D721Med (cell line): ENCODE measurements at regions not wholly inside any gene's neighbourhood (a gene's known extent, or its start where the extent isn't known, plus 50 kb on each side); places are given as distances from the start of the nearest gene placed in this dataset.

Source experiments
- DNase-seq: peaks from one replicate; pipeline ENCODE4 v3.0.0; 2011; ENCODE audit warnings: low spot score; ENCODE audit not compliant: insufficient read length
- FAIRE-seq: peaks from 2 replicates; lab custom pipeline; 2011; peaks lifted over from hg19 to GRCh38; lab: Jason Lieb, UNC
- TF ChIP-seq, protein P1 (sequence below): IDR thresholded peaks from 2 replicates; pipeline ENCODE4 v1.5.1; 2012; ENCODE audit warnings: mild to moderate bottlenecking, control low read depth; ENCODE audit not compliant: insufficient read depth; ENCODE audit errors: missing control alignments

DNA sequence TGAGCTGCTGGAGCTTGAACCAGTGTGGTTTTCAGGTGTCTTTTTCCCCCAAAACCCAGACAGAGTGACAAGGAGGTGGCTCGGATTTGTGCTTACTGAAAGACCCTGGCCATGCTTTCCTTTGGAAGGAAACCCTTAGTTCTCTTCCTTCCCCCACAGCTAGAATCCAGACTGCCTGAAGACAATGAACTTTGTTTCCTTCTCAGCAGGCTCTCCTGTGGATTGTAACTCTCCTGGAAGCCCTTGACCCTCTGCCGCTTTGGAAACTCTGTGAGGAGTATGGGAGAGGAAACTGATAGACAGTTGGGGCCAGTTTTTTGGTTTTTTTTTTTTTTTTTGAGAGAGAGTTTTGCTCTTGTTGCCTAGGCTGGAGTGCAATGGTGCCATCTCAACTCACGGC is 62.1 kb upstream of the SESN3 start:
- DNase-seq (no peak), FAIRE-seq (no peak)
- TF ChIP-seq, protein P1, sequence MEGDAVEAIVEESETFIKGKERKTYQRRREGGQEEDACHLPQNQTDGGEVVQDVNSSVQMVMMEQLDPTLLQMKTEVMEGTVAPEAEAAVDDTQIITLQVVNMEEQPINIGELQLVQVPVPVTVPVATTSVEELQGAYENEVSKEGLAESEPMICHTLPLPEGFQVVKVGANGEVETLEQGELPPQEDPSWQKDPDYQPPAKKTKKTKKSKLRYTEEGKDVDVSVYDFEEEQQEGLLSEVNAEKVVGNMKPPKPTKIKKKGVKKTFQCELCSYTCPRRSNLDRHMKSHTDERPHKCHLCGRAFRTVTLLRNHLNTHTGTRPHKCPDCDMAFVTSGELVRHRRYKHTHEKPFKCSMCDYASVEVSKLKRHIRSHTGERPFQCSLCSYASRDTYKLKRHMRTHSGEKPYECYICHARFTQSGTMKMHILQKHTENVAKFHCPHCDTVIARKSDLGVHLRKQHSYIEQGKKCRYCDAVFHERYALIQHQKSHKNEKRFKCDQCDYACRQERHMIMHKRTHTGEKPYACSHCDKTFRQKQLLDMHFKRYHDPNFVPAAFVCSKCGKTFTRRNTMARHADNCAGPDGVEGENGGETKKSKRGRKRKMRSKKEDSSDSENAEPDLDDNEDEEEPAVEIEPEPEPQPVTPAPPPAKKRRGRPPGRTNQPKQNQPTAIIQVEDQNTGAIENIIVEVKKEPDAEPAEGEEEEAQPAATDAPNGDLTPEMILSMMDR, result no peak

DNA sequence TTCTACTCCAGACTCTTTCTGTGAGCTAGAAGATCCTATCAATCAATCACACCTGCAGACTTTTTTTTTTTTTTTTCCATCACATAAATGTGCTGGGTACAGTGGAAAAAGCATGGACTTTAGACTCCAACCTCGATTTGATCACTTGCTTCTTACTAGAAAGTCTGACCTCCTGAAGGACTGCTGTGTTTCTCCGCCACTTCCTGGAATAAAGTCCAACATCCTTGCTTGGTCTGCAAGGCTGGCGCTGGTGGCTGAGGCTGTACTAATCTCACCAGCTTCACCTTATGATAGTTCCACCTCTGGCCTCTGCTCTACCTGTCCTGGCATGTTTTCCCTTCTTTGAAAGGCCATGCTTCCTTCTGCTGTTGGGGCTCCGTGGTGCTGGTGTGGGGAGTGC is 60.9 kb upstream of the SESN3 start:
- DNase-seq, result no peak
- TF ChIP-seq, protein P1, result no peak
- FAIRE-seq, result no peak

DNA sequence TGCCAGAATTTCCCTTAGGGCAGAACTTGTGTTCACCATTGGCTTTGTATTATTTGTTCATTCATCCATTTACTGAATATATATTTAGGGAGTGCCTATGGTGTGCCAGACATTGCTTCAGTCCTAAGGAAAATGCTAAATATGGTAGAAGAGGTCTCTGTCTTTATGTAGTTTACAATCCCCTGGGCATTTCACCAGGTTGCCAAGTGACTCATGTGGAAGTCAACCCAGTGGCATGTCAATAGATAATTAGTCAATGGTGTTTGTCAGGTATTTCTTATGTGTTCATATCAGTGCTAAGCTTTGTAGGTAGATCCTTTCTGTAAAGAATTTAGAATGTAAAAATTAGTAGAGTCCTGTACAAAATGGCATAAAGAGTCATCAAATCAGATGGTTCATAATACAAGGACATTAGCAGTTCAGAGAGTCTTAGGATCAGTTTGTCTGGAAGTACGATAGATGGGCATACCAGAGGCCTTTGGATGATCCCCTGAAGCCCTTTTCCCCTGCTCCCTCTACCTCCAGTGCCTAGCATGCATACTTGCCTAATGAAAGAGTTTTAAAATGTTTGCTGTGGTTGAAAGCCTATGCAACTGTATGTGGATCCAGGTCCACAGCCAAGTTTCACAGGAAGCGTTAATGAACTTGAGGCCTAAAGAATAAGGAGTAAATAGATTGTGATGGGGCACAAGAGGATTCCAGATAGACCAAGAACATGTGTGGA is 58.5 kb upstream of the SESN3 start:
- FAIRE-seq, result no peak
- TF ChIP-seq, protein P1, result no peak
- no peak for DNase-seq

- TF ChIP-seq, protein P1, result no peak
- no peak for FAIRE-seq
- no peak for DNase-seq
These were observed 53.4 kb upstream of the SESN3 start for GRCh38 chr11:95284057-95285052.

DNA sequence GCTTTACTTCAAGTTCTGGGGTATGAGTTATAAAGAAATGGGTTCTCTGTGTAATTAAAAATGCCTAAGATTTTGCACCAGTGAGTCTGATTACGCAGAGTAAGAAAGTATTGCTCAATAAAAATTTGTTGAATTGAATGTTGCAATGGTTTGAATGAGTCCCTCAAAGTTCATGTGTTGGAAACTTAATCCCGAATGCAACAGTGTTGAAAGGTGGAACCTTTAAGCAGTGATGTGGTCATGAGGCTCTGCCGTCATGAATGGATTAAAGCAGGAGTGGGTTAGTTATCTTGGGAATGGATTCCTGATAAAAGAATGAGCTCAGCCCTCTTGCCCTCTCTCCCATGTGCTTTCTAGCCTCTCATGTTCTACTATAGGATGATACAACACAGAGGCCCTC is 52.6 kb upstream of the SESN3 start:
- FAIRE-seq (no peak), DNase-seq (no peak)
- TF ChIP-seq, protein P1, result no peak

DNA sequence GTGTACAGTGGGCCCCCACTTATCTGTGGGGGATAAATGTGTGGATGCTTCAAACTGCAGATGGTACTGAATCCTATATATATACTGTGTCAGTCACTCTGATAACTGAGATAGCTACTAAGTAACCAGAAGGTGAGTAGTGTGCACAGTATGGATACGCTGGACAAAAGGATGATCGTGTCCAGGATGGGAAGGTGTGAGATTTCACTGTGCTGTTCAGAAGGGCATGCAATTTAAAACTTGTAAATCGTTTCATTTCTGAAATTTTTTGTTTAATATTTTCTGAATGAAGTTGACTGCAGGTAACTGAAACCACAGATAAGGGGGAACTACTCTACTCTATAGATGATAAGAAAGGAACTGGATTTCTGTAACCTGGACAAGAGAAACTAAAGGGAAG is 52.1 kb upstream of the SESN3 start:
- TF ChIP-seq, protein P1, result no peak
- DNase-seq, result no peak

DNA sequence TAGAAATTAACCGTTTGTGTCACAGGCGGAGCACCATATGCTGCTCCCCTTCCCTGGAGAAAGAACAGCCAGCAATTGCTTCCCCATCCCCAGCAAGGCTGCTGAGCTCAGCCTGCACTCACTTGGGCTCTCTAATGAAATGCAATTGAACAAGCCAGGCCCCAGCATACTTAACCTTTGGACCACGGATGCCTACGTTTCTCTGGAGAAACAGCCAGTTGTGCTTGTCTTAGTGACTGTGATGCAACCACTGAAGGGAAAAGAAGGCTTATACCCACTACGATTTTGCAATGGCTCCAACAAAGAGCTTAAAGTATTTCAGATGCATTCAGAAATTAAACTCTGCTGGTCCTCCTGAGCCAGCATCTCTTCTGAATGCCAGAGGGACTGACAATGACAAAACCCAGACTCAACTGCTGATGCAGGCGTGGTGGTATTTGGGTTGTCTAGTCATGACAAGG is 51.3 kb upstream of the SESN3 start:
- DNase-seq, result no peak
- TF ChIP-seq, protein P1, result no peak
- no peak for FAIRE-seq

More for the DNA sequence above, 52.1 kb upstream of the SESN3 start:
- FAIRE-seq, result no peak
